ENCODE measurements at regions not wholly inside any gene's neighbourhood (a gene's known extent, or its start where the extent isn't known, plus 50 kb on each side); places are given as distances from the start of the nearest gene placed in this dataset.

DNA sequence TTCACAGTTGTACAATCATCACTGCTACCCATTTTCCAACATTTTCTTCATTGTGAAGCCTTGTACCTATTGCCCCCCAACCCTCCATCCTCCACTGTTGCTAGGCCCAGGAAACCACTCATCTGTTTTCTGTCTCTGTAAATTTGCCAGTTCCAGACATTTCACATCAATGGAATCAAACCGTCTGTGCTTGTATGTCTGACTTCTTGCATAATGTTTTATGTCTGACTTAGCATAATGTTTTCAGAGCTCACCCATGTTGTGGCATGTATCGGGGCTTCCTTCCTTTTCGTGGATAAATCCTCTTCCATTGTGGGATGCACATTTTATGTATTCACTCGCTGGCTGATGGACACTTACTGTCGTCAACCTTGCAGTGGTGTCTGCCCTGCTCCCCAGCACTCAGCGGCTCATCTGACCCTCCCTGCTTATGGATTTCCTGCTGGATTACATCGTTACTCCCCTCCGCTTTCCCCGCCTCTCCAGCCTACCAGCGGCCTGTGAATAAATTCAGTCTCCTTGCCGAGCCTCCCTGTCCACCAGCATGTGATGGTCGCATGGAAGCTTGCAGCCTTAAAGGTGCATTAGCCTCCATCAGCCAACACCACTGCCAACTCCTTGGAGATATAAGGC, 727.6 kb upstream of the TMEM132C start:
- no peak for DNase-seq

- DNase-seq, result no peak
These were observed 724.6 kb upstream of the TMEM132C start for GRCh38 chr12:127542391-127542790.

DNA sequence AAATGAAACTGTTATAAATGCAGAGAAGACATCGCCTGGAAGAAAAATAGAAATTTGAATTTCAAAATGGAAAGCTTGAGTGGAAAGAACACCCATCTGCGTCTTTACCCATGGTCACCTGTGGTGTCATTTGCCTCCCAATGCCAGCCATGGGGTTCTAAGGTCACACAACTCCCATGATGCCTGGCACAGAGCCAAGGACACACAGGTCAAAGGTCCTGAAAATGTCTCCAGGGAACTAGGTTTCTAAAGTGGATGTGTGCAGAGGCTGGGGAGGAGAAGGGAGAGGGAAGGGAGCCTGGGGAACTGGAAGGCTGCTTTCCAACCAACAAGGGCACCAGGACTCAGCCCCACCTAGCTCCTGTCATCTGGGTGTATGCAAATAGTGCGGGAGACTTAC, 724.0 kb upstream of the TMEM132C start:
- DNase-seq, result no peak

- no peak for DNase-seq
These were observed 720.1 kb upstream of the TMEM132C start for GRCh38 chr12:127546721-127547505.

GRCh38 chr12:127548123-127548553, 718.8 kb upstream of the TMEM132C start:
- no peak for DNase-seq

GRCh38 chr12:127550271-127550670, 716.7 kb upstream of the TMEM132C start:
- DNase-seq, result no peak

DNA sequence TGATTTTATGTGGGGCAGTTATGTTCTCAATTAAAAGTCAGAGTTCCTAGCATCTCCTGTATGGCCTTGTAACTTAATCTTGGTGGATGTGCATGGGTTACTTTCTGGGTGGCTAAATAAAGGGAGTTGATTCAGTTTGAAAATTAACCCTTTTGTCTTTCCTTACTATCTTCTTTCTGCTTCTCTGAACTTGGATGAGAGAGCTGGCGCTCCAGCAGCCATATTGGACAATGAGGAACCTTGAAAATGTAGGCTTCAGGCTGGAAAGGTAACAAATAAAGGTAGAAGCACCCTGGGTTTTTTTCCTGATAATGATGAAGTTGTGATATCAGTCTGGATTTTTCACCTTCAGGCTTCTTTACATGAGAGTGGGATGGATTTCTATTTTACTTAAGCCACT, 714.1 kb upstream of the TMEM132C start:
- DNase-seq, result no peak

DNA sequence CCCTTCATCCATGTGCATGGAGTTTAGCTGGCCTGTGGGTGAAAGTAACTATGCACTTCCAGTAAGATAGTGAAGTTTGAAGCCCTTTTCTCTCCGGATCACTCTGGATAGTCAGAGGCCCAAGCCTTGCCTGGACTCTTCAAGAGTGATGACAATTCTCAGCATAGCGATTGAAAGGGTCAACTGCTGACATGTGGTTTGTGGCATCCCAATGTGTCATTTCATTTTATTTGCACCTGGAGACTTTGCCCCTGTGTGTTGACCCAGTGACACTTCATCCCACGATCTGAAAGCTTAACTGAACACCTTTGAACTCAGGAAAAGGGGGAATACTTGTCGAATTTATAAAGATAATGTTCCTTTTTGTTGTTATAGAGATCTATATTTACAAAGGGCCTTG, 711.9 kb upstream of the TMEM132C start:
- DNase-seq, result no peak

- no peak for DNase-seq
These were observed 710.6 kb upstream of the TMEM132C start for GRCh38 chr12:127556231-127556886.

DNA sequence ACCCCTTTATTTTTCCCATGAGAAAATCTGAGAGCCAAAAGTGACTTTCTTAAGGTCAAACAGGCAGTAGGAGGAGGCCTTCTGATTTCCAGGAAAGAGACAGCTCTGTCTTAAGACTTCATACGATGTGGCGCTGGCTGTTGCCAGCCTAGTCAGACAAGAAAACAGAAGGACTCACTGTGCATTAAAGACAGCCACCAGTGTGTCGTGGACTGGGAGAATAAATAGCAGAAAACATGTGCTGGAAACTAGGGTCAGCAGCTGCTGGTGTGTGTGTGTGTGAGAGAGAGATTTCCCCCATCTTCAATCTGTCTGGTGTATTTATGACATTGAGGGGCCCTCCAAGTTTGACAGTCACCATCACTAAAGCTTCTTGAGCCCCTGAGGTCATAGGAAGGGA, 708.6 kb upstream of the TMEM132C start:
- no peak for DNase-seq

- peak in 1 of 2 donors; percentile 28 for DNase-seq
These were observed 707.5 kb upstream of the TMEM132C start for GRCh38 chr12:127559349-127560040.

DNA sequence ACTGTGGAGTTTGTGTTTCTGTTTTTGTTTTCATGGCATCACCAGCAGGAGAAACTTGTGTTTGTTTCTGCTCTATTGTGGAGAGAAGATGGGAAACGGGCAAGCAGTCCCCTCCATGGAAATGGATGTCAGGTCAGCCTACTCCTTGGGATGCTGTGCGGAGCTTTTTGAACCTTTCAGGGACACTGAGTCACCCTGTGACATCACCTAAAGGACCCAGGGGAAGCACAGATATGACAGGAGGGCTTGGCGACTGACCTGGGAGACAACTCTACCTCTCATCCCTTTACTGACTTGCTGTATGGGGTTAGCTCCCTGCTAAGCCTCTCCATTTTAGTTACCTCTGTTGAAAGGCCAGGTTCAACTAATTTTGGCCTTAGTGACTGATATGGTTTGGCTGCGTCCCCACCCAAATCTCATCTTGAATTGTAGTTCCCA, 706.9 kb upstream of the TMEM132C start:
- no peak for DNase-seq

DNA sequence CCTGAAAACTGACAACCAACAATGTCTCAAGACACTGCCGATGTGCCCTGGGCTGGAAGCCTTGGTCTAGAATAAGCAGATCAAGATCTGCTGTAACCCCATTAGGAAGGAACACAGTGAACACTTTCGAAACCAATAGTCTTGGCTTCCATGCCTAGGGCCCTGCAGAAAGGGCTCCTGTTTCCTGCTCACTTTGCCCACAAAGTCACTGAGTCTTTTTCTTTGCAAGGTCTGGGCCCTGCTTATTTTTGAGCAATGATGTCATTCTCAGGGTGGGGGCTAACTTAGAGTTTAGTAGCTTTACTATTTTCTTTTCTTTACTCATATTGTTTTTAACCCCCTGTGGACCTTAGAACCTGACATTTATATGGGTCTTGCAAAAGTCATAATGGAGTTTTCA, 704.2 kb upstream of the TMEM132C start:
- DNase-seq, result no peak

DNA sequence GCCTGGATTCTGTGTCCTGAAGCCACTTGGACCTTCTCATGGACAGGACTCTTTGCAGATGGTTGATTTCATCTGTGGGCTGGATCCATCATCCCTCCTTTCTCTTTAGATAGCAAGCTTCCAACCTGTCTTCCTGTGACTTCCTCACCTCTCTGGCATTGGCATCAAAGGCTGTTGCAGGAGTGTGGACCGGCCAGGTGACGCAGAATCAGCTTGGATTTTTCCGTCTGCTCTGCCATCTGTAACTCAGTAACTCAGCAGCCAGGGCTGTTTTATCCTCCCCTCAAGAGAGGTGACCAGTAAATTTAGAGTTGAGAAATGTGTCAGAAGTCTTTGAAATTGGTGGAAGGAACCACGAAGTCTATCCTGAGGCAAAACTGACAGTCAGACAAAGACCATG, 701.7 kb upstream of the TMEM132C start:
- DNase-seq, result no peak

- DNase-seq, result no peak
These were observed 699.4 kb upstream of the TMEM132C start for GRCh38 chr12:127567531-127567930.

DNA sequence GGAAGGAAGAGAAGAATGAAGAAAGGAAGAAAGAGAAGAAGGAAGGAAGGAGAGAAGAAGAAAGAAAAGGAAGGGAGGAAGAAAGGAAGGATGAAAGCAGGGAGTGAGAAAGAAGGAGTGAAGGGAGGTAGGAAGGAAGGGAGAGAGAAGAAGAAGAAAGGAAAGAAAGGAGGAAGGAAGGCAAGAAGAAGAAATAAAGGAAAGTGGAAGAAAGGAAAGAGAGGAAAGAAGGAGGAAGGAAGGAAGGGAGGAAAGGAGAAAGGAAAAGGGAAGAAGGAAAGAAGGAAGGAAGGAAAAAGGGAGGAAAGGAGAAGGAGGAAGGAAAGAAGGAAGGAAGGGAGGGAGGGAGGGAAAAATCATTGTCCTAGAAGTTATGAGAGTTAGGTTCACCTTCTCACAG, 696.6 kb upstream of the TMEM132C start:
- no peak for DNase-seq

DNA sequence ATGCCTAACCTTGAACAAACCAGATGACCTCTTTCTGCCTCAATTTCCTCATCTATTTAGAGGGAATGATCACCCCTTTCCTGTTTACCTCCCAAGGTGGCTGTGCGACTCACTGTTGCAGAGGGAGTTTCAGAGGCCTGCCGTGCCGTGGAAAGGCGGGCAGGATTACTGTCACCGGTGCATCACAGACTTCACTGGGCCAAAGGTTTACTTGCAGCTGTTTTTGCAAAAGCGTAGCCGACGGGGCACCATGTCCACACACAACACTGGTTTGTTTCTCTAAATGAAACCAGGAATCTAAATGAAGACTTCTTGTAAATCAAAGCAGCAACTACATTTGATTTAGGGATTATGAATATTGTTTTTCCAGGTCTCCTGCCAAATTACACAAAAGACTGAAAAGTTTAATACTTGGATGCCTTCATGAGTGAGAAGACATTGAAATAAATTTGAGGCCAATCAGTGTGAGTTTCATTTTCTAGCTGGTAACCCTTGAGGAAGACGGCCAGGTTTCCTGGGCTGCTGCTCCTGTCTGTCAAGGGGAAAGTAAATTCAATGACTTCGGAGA, 696.1 kb upstream of the TMEM132C start:
- DNase-seq, result no peak

DNA sequence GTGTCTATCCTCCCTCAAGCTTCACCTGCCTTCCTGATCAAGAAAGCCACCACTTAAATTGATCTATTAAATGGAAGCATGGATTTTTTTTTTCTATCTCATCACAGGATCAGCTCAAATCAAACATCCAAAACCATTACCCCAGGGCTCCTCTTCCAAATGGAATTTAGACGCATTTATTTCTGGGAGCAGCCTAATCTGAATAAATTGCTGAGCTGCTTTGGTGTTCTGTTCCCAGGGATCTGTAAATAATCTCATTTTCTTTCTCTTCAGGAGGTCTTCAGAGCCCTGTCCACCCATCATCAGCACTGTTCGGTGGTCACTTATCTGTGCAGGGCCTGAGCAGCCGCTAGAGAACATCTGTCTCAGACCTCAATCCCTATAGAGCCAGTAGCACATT, 695.4 kb upstream of the TMEM132C start:
- no peak for DNase-seq

DNA sequence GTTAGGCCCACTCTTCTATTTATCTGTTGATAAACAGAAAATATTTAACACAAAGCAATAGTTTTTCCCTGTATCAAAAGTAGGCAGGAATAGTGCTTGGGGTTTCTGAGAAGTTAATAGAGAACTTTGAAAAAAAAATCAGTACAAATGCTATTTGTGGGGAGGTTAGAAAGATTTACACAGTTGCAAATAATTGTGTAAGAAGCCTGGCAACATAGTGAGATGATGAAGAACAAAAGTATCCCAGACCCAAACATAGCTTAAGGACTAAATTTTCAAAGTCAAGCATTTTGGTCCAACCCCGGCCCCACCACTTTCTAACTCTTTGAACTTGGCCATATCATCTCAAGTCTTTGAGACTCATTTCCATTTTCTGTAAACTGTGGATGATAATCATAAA, 687.5 kb upstream of the TMEM132C start:
- no peak for DNase-seq

DNA sequence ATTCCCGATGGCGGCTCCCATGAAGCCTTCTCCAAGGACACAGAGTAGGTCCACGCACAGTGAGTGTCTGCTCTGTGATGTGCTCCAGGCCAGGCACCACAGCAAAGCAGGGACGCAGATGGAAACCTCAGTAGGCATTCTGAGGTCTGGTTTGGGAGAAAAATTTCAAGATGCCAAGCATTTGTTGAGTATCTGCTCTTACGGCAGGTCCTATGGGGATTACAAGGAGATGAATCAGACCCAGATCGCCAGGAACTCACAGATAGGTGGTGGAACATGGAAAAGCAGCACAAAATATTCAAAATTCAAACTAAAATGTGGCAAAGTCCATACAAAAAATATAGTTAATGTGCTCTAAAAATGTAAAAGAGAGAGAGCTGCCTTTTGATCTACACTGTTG, 684.9 kb upstream of the TMEM132C start:
- no peak for DNase-seq

DNA sequence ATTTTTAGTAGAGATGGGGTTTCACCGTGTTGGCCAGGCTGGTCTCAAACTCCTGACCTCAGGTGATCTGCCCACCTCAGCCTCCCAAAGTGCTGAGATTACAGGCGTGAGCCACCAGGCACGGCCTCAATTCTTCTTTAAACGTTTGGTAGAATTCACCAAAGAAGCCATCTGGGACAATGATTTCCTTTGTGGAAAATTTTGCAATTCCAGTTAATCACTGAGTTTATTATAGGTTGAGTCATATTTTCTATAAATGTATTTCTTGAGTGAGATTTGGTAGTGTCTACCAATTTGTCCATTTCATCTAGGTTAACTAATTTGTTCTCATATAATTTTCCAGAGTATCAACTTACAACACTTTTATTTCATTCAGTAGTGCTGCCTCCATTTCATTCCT, 683.9 kb upstream of the TMEM132C start:
- no peak for DNase-seq

- no peak for DNase-seq
These were observed 678.7 kb upstream of the TMEM132C start for GRCh38 chr12:127588249-127588648.

DNA sequence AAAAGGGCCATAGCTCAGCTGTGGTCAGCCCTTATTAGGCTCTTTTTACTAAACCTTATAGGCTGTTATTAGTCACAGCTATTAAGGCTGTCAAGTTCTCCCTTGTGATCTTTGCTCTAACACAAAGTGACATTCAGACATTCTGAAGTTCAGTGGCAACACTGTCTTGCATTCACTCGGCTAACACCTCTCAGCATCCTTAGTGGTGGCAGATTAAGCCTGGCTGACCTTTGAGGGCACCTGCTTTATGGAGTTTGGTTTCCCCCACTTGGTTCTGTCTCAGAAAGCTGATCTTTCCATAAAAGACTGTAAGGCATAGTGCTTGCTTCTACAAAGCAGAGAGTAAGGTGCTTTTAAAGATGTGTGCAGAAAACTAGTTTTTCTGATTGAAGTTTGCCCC, 677.4 kb upstream of the TMEM132C start:
- DNase-seq, result no peak
